Osteoblast (primary cell): ENCODE measurements at regions not wholly inside any gene's neighbourhood (a gene's known extent, or its start where the extent isn't known, plus 50 kb on each side); places are given as distances from the start of the nearest gene placed in this dataset.

Experiments
- DNase-seq: peaks from one replicate; pipeline ENCODE4 v3.0.0; 2011; ENCODE audit warnings: low spot score, mixed read lengths; ENCODE audit not compliant: insufficient read length; ENCODE audit errors: missing footprints
- H2AFZ ChIP-seq: 2 replicates; pipeline ENCODE4 v1.6.0; 2011; ENCODE audit warnings: mild to moderate bottlenecking, low read length
- H3K27ac ChIP-seq: 2 replicates; pipeline ENCODE4 v1.5.1; 2011; ENCODE audit warnings: mild to moderate bottlenecking, low read depth, low read length, moderate library complexity
- H3K27me3 ChIP-seq: 2 replicates; pipeline ENCODE4 v1.6.0; 2012; ENCODE audit warnings: mild to moderate bottlenecking, control low read depth, inconsistent platforms, low read length, moderate library complexity; ENCODE audit not compliant: insufficient read depth
- H3K36me3 ChIP-seq: 2 replicates; pipeline ENCODE4 v1.5.1; 2011; ENCODE audit warnings: mild to moderate bottlenecking, low read length, control low read depth, moderate library complexity; ENCODE audit not compliant: insufficient read depth
- H3K4me1 ChIP-seq: 2 replicates; pipeline ENCODE4 v1.5.1; 2011; ENCODE audit warnings: mild to moderate bottlenecking, low read length, control low read depth, moderate library complexity; ENCODE audit not compliant: insufficient read depth
- H3K4me2 ChIP-seq: 2 replicates; pipeline ENCODE4 v1.6.0; 2011; ENCODE audit warnings: mild to moderate bottlenecking, low read length; ENCODE audit not compliant: insufficient read depth
- H3K4me3 ChIP-seq: fragments of 200-600 bp; sonication (generic); 3 replicates; pipeline ENCODE4 v1.5.1; 2012; ENCODE audit warnings: mild to moderate bottlenecking, low read length, inconsistent platforms; ENCODE audit not compliant: insufficient read depth
- H3K79me2 ChIP-seq: 2 replicates; pipeline ENCODE4 v1.6.0; 2012; ENCODE audit warnings: mild to moderate bottlenecking, low read length, control low read depth, inconsistent platforms; ENCODE audit not compliant: insufficient read depth
- H3K9me3 ChIP-seq: 2 replicates; pipeline ENCODE4 v1.5.1; 2011; ENCODE audit warnings: low read depth, low read length, control low read depth
- H4K20me1 ChIP-seq: 2 replicates; pipeline ENCODE4 v1.6.0; 2012; ENCODE audit warnings: mild to moderate bottlenecking, low read length, control low read depth; ENCODE audit not compliant: insufficient read depth
- TF ChIP-seq, protein P1 (sequence below): IDR thresholded peaks from 2 replicates; pipeline ENCODE4 v1.5.1; 2011; ENCODE audit warnings: mild to moderate bottlenecking, low read depth, low read length, moderate library complexity; ENCODE audit errors: extremely low read depth

DNA sequence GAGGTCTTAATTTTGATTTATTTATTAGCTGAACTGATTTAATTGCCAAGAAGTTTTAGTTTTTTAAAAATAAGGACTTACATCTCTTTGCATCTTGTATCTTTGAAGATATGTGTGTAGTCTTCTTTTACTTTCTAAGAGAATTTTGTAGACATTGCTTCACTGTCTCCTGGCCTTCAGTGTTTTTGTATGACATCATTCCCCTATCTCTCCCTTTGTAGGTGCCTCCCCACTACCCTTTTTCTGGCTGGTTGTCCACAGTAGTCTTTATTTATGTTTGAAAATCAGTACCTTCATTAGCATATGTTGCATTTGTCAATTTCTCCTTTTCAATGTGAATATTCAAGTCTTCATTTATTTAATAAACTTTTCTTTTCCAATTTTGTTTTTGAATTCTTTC lies 64.1 kb upstream of the RAB18 start:
- Histone ChIP-seq H3K4me3 (no peak overlapping the region), H3K4me2 (no peak overlapping the region), H3K79me2 (no peaks in the 10 kb centered on the region), H3K27me3 (no peaks in the 10 kb centered on the region), H3K36me3 (no peaks in the 10 kb centered on the region), H3K4me1 (no peaks in the 10 kb centered on the region), H2AFZ (no peak overlapping the region), H3K9me3 (no peaks in the 10 kb centered on the region), H4K20me1 (no peaks in the 10 kb centered on the region), H3K27ac (no peak overlapping the region)
- DNase-seq: no peak
- TF ChIP-seq, protein P1, sequence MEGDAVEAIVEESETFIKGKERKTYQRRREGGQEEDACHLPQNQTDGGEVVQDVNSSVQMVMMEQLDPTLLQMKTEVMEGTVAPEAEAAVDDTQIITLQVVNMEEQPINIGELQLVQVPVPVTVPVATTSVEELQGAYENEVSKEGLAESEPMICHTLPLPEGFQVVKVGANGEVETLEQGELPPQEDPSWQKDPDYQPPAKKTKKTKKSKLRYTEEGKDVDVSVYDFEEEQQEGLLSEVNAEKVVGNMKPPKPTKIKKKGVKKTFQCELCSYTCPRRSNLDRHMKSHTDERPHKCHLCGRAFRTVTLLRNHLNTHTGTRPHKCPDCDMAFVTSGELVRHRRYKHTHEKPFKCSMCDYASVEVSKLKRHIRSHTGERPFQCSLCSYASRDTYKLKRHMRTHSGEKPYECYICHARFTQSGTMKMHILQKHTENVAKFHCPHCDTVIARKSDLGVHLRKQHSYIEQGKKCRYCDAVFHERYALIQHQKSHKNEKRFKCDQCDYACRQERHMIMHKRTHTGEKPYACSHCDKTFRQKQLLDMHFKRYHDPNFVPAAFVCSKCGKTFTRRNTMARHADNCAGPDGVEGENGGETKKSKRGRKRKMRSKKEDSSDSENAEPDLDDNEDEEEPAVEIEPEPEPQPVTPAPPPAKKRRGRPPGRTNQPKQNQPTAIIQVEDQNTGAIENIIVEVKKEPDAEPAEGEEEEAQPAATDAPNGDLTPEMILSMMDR: no peak

DNA sequence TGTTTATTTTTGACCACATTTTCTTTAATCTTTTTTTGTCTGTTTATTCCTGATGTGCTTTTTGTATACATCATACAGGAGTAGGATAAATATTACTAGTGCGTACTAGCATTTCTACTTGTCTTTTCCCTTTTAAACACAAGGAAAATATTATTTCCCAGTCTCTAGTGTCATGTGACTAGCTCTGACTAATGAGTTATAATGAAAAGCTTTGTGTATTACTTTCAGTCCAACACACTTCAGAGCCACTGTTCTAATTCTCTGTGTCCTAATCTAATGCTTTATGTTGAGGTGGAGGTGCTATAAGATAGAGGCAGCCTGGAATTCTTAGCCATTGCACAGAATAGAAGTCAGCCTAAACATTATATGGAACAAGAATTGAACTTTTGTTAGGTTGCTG lies 65.0 kb upstream of the RAB18 start:
- Histone ChIP-seq H3K4me1 (no peaks in the 10 kb centered on the region), H3K79me2 (no peaks in the 10 kb centered on the region), H2AFZ (no peak overlapping the region), H3K4me3 (no peak overlapping the region), H3K4me2 (no peak overlapping the region), H3K9me3 (no peaks in the 10 kb centered on the region), H3K27me3 (no peaks in the 10 kb centered on the region), H3K27ac (no peak overlapping the region), H4K20me1 (no peaks in the 10 kb centered on the region), H3K36me3 (no peaks in the 10 kb centered on the region)
- TF ChIP-seq, protein P1: no peak
- peak; percentile 2 for DNase-seq

DNA sequence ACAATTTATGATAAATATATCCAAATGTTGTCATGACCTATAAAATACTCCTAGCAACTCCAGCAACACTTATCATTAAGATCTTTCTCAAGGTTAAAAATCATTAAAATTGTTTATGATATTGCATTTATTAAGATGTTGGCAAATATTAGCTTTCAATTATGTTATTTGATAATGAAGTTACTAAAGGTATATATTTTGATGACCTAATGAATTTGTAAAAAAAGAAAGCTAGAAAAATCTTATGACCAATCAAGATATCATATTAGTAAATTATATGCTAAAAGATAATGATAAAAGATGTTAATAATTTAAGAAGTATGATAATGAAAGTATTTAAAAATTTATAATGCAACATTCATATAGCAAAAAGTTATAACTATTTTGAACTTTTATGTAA lies 66.3 kb upstream of the RAB18 start:
- H3K27me3 ChIP-seq: no peaks in the 10 kb centered on the region
- no peak for DNase-seq
- H3K4me2 ChIP-seq: no peak overlapping the region
- no peaks in the 10 kb centered on the region for H3K79me2 ChIP-seq
- TF ChIP-seq, protein P1: no peak
- H3K9me3 ChIP-seq: no peaks in the 10 kb centered on the region
- no peak overlapping the region for H3K27ac ChIP-seq
- H2AFZ ChIP-seq: no peak overlapping the region
- H3K4me1 ChIP-seq: no peaks in the 10 kb centered on the region
- no peak overlapping the region for H3K4me3 ChIP-seq
- no peaks in the 10 kb centered on the region for H4K20me1 ChIP-seq
- no peaks in the 10 kb centered on the region for H3K36me3 ChIP-seq

DNA sequence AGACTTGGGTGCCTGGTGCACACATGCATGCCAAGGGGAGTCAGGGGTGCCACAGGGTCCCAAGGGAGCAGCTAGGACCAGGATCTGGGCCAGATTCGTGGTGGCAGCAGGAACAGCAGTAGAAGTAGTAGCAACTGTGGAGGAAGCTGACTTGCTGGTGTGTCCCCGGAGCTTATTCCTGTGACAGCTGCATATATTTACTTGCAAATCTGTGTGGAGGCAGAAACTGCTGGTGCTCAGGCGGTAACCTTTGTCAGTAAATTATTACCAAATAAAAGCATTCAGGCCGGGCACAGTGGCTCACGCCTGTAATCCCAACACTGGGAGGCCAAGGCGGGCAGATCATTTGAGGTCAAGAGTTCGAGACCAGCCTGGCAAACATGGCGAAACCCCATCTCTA lies 67.4 kb upstream of the RAB18 start:
- Histone ChIP-seq H3K4me2 (no peak overlapping the region), H3K4me1 (no peaks in the 10 kb centered on the region), H3K9me3 (no peaks in the 10 kb centered on the region), H4K20me1 (no peaks in the 10 kb centered on the region), H3K4me3 (no peak overlapping the region), H2AFZ (no peak overlapping the region), H3K79me2 (no peaks in the 10 kb centered on the region), H3K36me3 (no peaks in the 10 kb centered on the region), H3K27me3 (no peaks in the 10 kb centered on the region), H3K27ac (no peak overlapping the region)
- TF ChIP-seq, protein P1: no peak
- DNase-seq: no peak
